NCI-H2227 treated with DMSO at 0.1 percent for 48 hours (cell line): ENCODE measurements at regions not wholly inside any gene's neighbourhood (a gene's known extent, or its start where the extent isn't known, plus 50 kb on each side); places are given as distances from the start of the nearest gene placed in this dataset.
"Not testable (repeated sequence)": the region's sequence is repeated elsewhere in the genome, so short reads cannot be mapped to it uniquely, and the experiment has no call there.

Experiments
- DNase-seq: peaks from one replicate; lab custom pipeline; 2025; lab: John Stamatoyannopoulos, UW

- not testable (repeated sequence) for DNase-seq
Observed at GRCh38 chr2:53206226-53206625, 561.4 kb upstream of the CHAC2 start.

GRCh38 chr2:53202063-53202462, 565.5 kb upstream of the CHAC2 start:
- no peak for DNase-seq

GRCh38 chr2:53200072-53200471, 567.5 kb upstream of the CHAC2 start:
- DNase-seq = no peak

- no peak for DNase-seq
Observed at GRCh38 chr2:53188851-53189510, 578.6 kb upstream of the CHAC2 start.

GRCh38 chr2:53183581-53183980, 584.0 kb upstream of the CHAC2 start:
- DNase-seq = no peak

- no peak for DNase-seq
Observed at GRCh38 chr2:53182601-53183000, 585.0 kb upstream of the CHAC2 start.

GRCh38 chr2:53181759-53182158, 585.8 kb upstream of the CHAC2 start:
- no peak for DNase-seq

GRCh38 chr2:53177327-53177726, 590.3 kb upstream of the CHAC2 start:
- DNase-seq = no peak

- DNase-seq = no peak
Observed at GRCh38 chr2:53174539-53174938, 593.1 kb upstream of the CHAC2 start.

- DNase-seq = no peak
Observed at GRCh38 chr2:53173698-53174455, 593.7 kb upstream of the CHAC2 start.

GRCh38 chr2:53173091-53173490, 594.5 kb upstream of the CHAC2 start:
- DNase-seq = no peak

- no peak for DNase-seq
Observed at GRCh38 chr2:53170466-53170865, 597.1 kb upstream of the CHAC2 start.

GRCh38 chr2:53167227-53167626, 600.4 kb upstream of the CHAC2 start:
- DNase-seq = no peak

- DNase-seq = no peak
Observed at GRCh38 chr2:53150146-53150545, 617.5 kb upstream of the CHAC2 start.

GRCh38 chr2:53148221-53148620, 619.4 kb upstream of the CHAC2 start:
- no peak for DNase-seq

- DNase-seq = no peak
Observed at GRCh38 chr2:53131416-53131815, 636.2 kb upstream of the CHAC2 start.

GRCh38 chr2:53130441-53130943, 637.1 kb upstream of the CHAC2 start:
- no peak for DNase-seq

GRCh38 chr2:53129851-53130250, 637.8 kb upstream of the CHAC2 start:
- no peak for DNase-seq

- DNase-seq = no peak
Observed at GRCh38 chr2:53127061-53127650, 640.4 kb upstream of the CHAC2 start.

- no peak for DNase-seq
Observed at GRCh38 chr2:53114991-53115390, 652.6 kb upstream of the CHAC2 start.

GRCh38 chr2:53114582-53114981, 653.0 kb upstream of the CHAC2 start:
- no peak for DNase-seq

- not testable (repeated sequence) for DNase-seq
Observed at GRCh38 chr2:53112408-53112807, 655.2 kb upstream of the CHAC2 start.

- no peak for DNase-seq
Observed at GRCh38 chr2:53111406-53111805, 656.2 kb upstream of the CHAC2 start.
